GM12892 (cell line): ENCODE measurements at regions not wholly inside any gene's neighbourhood (a gene's known extent, or its start where the extent isn't known, plus 50 kb on each side); places are given as distances from the start of the nearest gene placed in this dataset.
"Not testable (repeated sequence)": the region's sequence is repeated elsewhere in the genome, so short reads cannot be mapped to it uniquely, and the experiment has no call there.

Source experiments
- DNase-seq: peaks from one replicate; pipeline ENCODE4 v3.0.0; 2011; ENCODE audit not compliant: insufficient read length
- FAIRE-seq: peaks from 2 replicates; lab custom pipeline; 2011; peaks lifted over from hg19 to GRCh38; lab: Jason Lieb, UNC
- POLR2A ChIP-seq: IDR thresholded peaks from 2 replicates; pipeline ENCODE4 v1.6.1; 2011; ENCODE audit warnings: low read depth, low read length, control low read depth
- POLR2AphosphoS5 ChIP-seq: IDR thresholded peaks from 2 replicates; pipeline ENCODE4 v1.6.1; 2011; ENCODE audit warnings: low read depth, low read length, control low read depth
- TAF1 ChIP-seq: IDR thresholded peaks from 2 replicates; pipeline ENCODE4 v1.6.1; 2011; ENCODE audit warnings: low read depth, mild to moderate bottlenecking, control low read depth, low read length, borderline replicate concordance

- DNase-seq, result no peak
- TF ChIP-seq TAF1 (no peak), POLR2AphosphoS5 (no peak), POLR2A (no peak)
- no peak for FAIRE-seq
Observed at GRCh38 chr17:30717291-30718098, 107.0 kb downstream of the CRLF3 start.

GRCh38 chr17:30716461-30717290 lies 107.8 kb downstream of the CRLF3 start:
- no peak for TF ChIP-seq POLR2AphosphoS5
- TF ChIP-seq POLR2A, result no peak
- no peak for TF ChIP-seq TAF1
- DNase-seq (no peak), FAIRE-seq (no peak)

- DNase-seq, result not testable (repeated sequence)
- peak; percentile 84 for FAIRE-seq
Observed at GRCh38 chr17:30714825-30715622, 109.5 kb downstream of the CRLF3 start.

DNA sequence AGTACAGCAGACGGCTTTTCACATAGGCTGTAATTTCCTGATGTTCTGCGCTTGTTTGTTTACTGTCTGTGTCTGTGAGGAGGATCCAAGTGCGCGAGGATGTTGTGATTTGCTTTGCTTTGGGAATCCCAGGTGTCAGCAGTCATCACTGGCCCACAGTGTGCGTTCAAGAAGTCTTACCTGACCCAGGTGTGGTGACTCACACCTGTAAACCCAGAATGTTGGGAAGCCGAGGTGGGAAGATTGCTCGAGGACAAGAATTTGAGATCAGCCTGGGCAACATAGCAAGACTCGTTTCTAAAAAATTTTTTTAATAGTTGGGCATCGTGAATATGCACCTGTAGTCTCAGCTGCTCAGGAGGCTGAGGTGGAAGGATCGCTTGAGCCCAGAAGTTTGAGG lies 110.7 kb downstream of the CRLF3 start:
- not testable (repeated sequence) for DNase-seq, FAIRE-seq

- not testable (repeated sequence) for DNase-seq, FAIRE-seq
Observed at GRCh38 chr17:30712859-30713258, 111.6 kb downstream of the CRLF3 start.

- FAIRE-seq, DNase-seq: not testable (repeated sequence)
Observed at GRCh38 chr17:30711626-30712507, 112.6 kb downstream of the CRLF3 start.

GRCh38 chr17:30711176-30711575 lies 113.3 kb downstream of the CRLF3 start:
- DNase-seq, FAIRE-seq: not testable (repeated sequence)

GRCh38 chr17:30710276-30711088 lies 114.0 kb downstream of the CRLF3 start:
- not testable (repeated sequence) for DNase-seq, FAIRE-seq

DNA sequence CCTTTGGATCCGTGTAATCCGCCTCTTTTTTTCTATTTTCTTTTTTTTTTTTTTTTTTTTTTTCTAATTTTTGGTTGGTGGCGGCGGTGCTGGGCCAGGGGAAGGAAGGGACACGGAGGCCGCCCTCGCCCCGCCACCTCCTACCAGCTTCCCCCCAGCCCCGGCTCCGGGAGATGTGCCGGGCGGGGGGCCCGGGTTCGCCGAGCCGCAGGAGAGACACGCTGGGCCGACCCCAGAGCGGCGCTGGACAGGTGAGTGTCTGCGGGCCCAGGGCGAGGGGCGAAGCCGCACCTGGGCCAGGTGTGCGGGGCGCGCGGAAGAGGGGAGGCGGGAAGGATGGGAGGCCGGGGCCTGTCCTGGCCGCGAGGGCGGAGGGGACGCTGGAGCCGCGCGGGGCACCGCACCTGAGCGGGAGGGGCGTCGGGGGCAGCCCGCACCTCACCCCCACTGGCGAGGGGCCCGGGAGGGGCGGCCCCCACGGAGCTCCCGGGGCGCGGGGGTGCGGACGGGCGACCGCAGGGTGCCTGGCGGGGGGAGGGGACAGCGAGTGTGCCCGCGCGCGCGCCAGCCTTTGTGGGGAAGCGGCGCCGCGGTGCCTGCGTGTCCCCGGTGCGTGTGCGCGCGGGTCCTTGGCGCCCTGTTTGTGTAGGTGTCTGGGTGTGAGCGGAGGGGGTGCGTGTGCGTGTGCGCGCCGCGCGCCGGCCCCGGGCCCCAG lies 114.8 kb downstream of the CRLF3 start:
- not testable (repeated sequence) for DNase-seq, FAIRE-seq

DNA sequence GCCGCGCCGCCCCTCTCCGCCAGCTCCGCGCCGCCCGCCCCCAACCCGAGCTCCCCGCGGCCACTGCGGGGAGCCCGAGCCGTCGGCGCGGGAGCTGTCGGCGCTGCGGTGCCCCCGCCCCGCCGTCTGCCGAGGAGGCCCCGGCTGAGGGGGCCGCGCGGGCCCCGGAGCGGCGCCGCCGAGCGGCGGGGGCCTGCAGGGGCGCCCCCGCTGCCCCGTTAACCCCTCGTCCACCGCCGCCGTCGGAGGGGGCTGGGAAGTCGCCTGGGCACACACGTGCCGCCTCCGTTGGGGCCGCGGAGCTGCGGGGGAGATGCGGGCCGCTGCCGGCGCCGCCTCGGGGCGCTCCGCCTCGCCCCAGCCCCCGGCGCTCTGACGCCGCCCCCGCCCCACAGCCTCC lies 115.4 kb downstream of the CRLF3 start:
- FAIRE-seq, DNase-seq: not testable (repeated sequence)

DNA sequence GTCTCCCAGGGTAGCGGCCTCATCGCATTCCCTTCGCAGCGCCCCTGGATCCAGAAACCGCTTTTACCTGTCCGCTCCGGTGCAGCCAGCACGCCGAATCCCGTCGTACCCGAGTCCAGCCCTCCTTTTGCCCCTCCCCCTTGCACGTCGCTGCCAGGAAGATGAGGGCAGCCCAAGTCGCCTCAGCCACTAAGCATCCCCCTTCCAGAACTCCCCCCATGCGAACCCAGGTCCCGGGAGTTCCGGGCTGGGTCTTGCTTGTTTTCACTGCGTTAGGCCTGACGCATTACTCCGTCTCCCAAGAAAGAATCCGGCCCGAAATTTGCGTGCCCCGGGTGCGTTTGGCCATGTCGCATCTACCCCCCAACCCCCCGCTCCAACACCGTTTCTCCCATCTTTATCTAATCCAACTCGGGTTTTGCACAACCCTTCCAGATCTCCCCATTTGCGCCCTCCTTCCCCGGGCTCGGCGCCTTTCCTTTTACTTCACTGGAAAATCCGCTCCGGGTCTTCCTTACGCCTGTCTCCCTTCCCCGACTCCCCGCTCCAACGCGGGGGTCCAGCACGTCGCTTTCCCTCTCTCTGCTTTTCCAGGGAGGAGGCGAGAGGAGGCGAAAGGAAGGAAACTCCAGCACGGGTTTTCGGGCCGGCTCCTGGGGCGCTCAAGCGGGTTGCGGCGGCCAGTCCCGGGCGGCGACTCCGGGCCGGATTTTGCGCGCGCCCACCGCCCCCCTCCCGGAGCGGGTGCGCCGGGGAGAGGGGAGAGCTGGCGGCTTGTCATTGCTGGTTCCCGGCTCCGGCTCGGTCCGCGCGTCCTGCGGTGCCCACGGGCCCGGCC lies 116.0 kb downstream of the CRLF3 start:
- DNase-seq, result peak; percentile 60
- FAIRE-seq, result peak; percentile 91

GRCh38 chr17:30707724-30708240 lies 116.7 kb downstream of the CRLF3 start:
- not testable (repeated sequence) for DNase-seq
- FAIRE-seq, result peak; percentile 88

- FAIRE-seq, DNase-seq: not testable (repeated sequence)
Observed at GRCh38 chr17:30706461-30707335, 117.8 kb downstream of the CRLF3 start.

- FAIRE-seq, DNase-seq: not testable (repeated sequence)
Observed at GRCh38 chr17:30706004-30706403, 118.5 kb downstream of the CRLF3 start.
